Small intestine (tissue), 7 donors: ENCODE measurements at regions not wholly inside any gene's neighbourhood (a gene's known extent, or its start where the extent isn't known, plus 50 kb on each side); places are given as distances from the start of the nearest gene placed in this dataset.

Source experiments
- DNase-seq, 2 donors: peaks; one replicate each; pipeline versions ENCODE4 v3.0.0 to v3.0.0-alpha.2; 2013
- FAIRE-seq: peaks from 2 replicates; lab custom pipeline; 2012; peaks lifted over from hg19 to GRCh38; lab: Jason Lieb, UNC
- H3K27ac ChIP-seq, 3 donors: one replicate each; pipeline ENCODE4 v1.5.1; 2013; ENCODE audit warnings: low read length in 2 of 3, mild to moderate bottlenecking in 2 of 3, control low read depth in 1 of 3, inconsistent platforms in 1 of 3, low read depth in 1 of 3, moderate library complexity in 1 of 3
- H3K27me3 ChIP-seq, 3 donors: one replicate each; pipeline ENCODE4 v1.6.1; 2013; ENCODE audit warnings: low read length in 3 of 3, inconsistent platforms in 1 of 3; ENCODE audit not compliant: control insufficient read depth in 3 of 3, insufficient read depth in 3 of 3
- H3K36me3 ChIP-seq, 3 donors: one replicate each; pipeline ENCODE4 v1.6.1; 2013; ENCODE audit warnings: low read length in 3 of 3, inconsistent platforms in 1 of 3, low read depth in 1 of 3, mild to moderate bottlenecking in 1 of 3, moderate library complexity in 1 of 3; ENCODE audit not compliant: control insufficient read depth in 3 of 3, insufficient read depth in 2 of 3
- H3K4me1 ChIP-seq, 3 donors: one replicate each; pipeline ENCODE4 v1.6.1; 2013; ENCODE audit warnings: low read length in 2 of 3, inconsistent platforms in 1 of 3, low read depth in 1 of 3, mild to moderate bottlenecking in 1 of 3, moderate library complexity in 1 of 3; ENCODE audit not compliant: control insufficient read depth in 3 of 3, insufficient read depth in 2 of 3
- H3K4me3 ChIP-seq, 3 donors: one replicate each; pipeline ENCODE4 v1.5.1; 2013; ENCODE audit warnings: low read length in 3 of 3, control low read depth in 1 of 3, inconsistent platforms in 1 of 3, low read depth in 1 of 3, mild to moderate bottlenecking in 1 of 3, moderate library complexity in 1 of 3
- H3K9me3 ChIP-seq, 2 donors: one replicate each; pipeline ENCODE4 v1.6.1; 2013; ENCODE audit warnings: low read depth in 1 of 2, low read length in 1 of 2; ENCODE audit not compliant: control insufficient read depth in 2 of 2, insufficient read depth in 1 of 2
- WGBS, 3 donors: extraction: QIAGEN DNeasy Blood & Tissue Kit; methylation state at CpG; one replicate each; pipeline ENCODE4 v1.1.7; 2013; 5-methylcytosine and 5-hydroxymethylcytosine counted together
- donor health status: healthy with polysubstance abuse.
- donor health status: control.
- donor health status: control.
- donor health status: Bipolar disorder and iron deficiency.
- donor health status: healthy.

DNA sequence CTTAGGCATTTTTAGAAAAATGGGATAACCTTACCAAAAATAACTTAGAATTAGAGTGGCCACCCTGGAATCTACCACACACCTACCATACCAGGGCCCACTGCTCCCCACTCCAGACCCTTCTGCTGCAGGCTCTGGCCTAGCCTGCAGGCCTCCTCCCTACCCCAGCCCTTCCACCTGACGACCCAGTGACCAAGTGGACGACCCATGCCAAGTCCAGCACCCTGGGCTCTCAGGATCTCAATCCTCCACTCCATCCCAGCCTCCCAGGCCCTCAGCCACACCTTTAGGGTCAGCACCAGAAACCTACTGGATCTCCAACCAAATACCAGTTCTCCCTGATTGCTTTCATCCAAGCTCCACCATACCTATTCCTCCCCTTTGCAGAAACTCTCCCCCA lies 145.8 kb downstream of the TPRA1 start:
- DNase-seq: no peak
- Histone ChIP-seq H3K9me3 (no peaks in the 10 kb centered on the region), H3K27me3 (peaks cover 0 to 5% (median 0%) of the 10 kb centered on the region in 3 donors), H3K36me3 (no peaks in the 10 kb centered on the region), H3K27ac (no peak overlapping the region), H3K4me3 (no peak overlapping the region), H3K4me1 (no peaks in the 10 kb centered on the region)
- WGBS, 3 donors: 69 to 89% (median 71%) methylated on average over 2 of the region's 2 CpGs
- no peak for FAIRE-seq

DNA sequence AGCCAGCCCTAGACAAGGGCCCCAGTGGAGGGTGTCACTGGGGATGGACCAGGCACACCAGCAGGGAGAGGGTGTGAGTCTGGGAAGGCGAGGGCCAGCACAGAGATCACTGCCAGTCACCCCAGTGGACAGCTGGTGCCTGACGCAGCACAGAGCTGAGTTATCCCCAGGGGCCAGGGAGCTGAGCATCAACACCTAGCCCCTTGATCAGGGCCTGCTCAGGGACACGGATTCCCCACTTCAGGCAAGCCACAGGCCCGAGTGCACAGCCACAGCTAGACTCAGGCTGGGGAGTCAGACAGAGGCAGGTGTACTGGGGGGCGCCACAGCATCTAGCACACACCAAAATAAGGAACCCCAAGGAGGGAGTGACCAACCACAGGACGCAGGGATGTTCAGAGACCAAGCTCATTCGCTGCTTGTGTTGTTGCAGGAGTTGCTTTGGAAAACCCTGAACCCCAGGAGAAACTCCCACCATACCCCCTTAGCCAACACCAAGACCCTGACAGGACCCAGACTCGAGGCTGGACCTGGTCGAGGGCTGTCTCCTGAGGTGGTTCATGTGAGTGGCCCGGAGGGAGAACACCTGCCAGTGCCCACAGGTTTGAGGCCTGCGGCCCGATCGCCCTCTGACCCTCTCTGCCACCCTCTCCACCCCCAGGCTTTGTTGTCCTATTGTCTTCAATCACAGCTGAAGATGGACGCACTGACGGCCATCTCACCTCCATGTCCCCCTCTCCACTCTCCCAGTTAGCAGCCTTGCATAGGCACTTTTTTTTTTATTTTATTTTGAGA lies 146.8 kb downstream of the TPRA1 start:
- Histone ChIP-seq H3K4me1 (no peaks in the 10 kb centered on the region), H3K27ac (no peak overlapping the region)

GRCh38 chr3:127442506-127442905 lies 148.0 kb downstream of the TPRA1 start:
- FAIRE-seq (no peak), DNase-seq (no peak)
- H3K36me3 ChIP-seq: no peaks in the 10 kb centered on the region
- no peaks in the 10 kb centered on the region for H3K9me3 ChIP-seq
- WGBS, 3 donors: 62 to 72% (median 64%) methylated on average over 5 of the region's 5 CpGs
- peaks cover 0 to 3% (median 0%) of the 10 kb centered on the region in 3 donors for H3K27me3 ChIP-seq
- no peak overlapping the region for H3K27ac ChIP-seq
- no peaks in the 10 kb centered on the region for H3K4me1 ChIP-seq
- no peak overlapping the region for H3K4me3 ChIP-seq

More for the DNA sequence above, 146.8 kb downstream of the TPRA1 start:
- H3K4me3 ChIP-seq: no peak overlapping the region
- peaks cover 0 to 5% (median 0%) of the 10 kb centered on the region in 3 donors for H3K27me3 ChIP-seq
- no peaks in the 10 kb centered on the region for H3K36me3 ChIP-seq
- no peaks in the 10 kb centered on the region for H3K9me3 ChIP-seq
- WGBS, 3 donors: 67 to 83% (median 75%) methylated on average over 12 to 15 of the region's 15 CpGs
- no peak for DNase-seq
- FAIRE-seq: no peak

- no peaks in the 10 kb centered on the region for H3K9me3 ChIP-seq
- FAIRE-seq (no peak), DNase-seq (no peak)
- no peaks in the 10 kb centered on the region for H3K4me1 ChIP-seq
- peaks cover 0 to 3% (median 0%) of the 10 kb centered on the region in 3 donors for H3K27me3 ChIP-seq
- no peak overlapping the region for H3K4me3 ChIP-seq
- no peak overlapping the region for H3K27ac ChIP-seq
- 78 to 79% (median 79%) methylated on average over 9 of the region's 9 CpGs for WGBS, 3 donors
- no peaks in the 10 kb centered on the region for H3K36me3 ChIP-seq
Measured at GRCh38 chr3:127441764-127442163, 148.8 kb downstream of the TPRA1 start.

DNA sequence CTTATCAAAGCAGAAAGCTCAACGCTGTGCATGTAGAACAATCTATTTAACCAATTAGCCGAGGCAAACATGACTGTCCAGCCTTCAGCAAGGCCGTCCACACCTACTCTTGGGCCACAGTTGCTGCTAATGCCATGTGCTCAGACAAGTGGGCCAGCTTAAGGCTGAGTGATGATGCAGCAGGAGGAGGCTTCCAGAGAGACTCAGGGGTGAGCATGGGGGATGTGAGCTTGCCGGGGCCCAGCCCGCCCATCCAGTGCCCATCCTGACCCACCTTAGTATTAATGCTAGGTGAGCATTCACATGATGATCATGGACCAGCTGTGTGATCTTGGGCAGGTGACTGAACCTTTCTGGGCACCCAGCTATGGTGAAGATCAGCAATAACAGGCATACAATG lies 150.1 kb downstream of the TPRA1 start:
- WGBS, 3 donors: 78 to 88% (median 86%) methylated on average over 5 of the region's 5 CpGs
- H3K27me3 ChIP-seq: peaks cover 0 to 3% (median 0%) of the 10 kb centered on the region in 3 donors
- FAIRE-seq (no peak), DNase-seq (no peak)
- no peaks in the 10 kb centered on the region for H3K36me3 ChIP-seq
- H3K9me3 ChIP-seq: no peaks in the 10 kb centered on the region
- no peak overlapping the region for H3K4me3 ChIP-seq
- no peaks in the 10 kb centered on the region for H3K4me1 ChIP-seq
- no peak overlapping the region for H3K27ac ChIP-seq

- peaks cover 0 to 3% (median 0%) of the 10 kb centered on the region in 3 donors for H3K27me3 ChIP-seq
- no peak overlapping the region for H3K27ac ChIP-seq
- H3K4me3 ChIP-seq: no peak overlapping the region
- 75 to 82% (median 79%) methylated on average over 5 of the region's 5 CpGs for WGBS, 3 donors
- H3K4me1 ChIP-seq: no peaks in the 10 kb centered on the region
- no peaks in the 10 kb centered on the region for H3K36me3 ChIP-seq
- no peaks in the 10 kb centered on the region for H3K9me3 ChIP-seq
- no peak for FAIRE-seq
- DNase-seq: no peak
Measured at GRCh38 chr3:127439621-127440020, 150.9 kb downstream of the TPRA1 start.

GRCh38 chr3:127438951-127439350 lies 151.1 kb upstream of the PRR20G start:
- no peak overlapping the region for H3K27ac ChIP-seq
- no peaks in the 10 kb centered on the region for H3K36me3 ChIP-seq
- peaks cover 0 to 3% (median 0%) of the 10 kb centered on the region in 3 donors for H3K27me3 ChIP-seq
- DNase-seq (no peak), FAIRE-seq (no peak)
- WGBS, 3 donors: 78 to 87% (median 78%) methylated on average over 3 of the region's 3 CpGs
- no peaks in the 10 kb centered on the region for H3K9me3 ChIP-seq
- H3K4me3 ChIP-seq: no peak overlapping the region
- H3K4me1 ChIP-seq: no peaks in the 10 kb centered on the region

DNA sequence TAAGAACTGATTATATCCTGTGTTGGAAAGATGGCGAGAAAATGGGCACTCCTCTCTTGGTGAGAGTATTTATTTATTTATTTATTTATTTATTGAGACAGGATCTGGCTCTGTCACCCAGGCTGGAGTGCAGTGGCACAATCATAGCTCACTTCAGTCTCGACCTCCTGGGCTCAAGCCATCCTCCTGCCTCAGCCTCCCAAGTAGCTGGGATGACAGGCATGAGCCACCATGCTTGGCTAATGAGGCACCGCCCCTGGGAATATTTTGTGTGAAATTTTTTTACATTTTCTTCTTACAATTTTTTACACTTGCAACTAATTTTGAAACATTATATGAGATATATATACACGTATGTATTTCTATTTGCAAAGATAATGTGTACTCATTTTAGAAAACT lies 150.5 kb upstream of the PRR20G start:
- Histone ChIP-seq H3K36me3 (no peaks in the 10 kb centered on the region), H3K4me3 (no peak overlapping the region), H3K27ac (no peak overlapping the region), H3K4me1 (no peaks in the 10 kb centered on the region), H3K9me3 (no peaks in the 10 kb centered on the region), H3K27me3 (peaks cover 0 to 3% (median 0%) of the 10 kb centered on the region in 3 donors)
- 80 to 91% (median 84%) methylated on average over 4 of the region's 4 CpGs for WGBS, 3 donors
- DNase-seq (no peak), FAIRE-seq (no peak)
